Mesenchymal stem cell (in vitro differentiated cells and primary cell): ENCODE measurements at regions not wholly inside any gene's neighbourhood (a gene's known extent, or its start where the extent isn't known, plus 50 kb on each side); places are given as distances from the start of the nearest gene placed in this dataset.

ENCODE experiments used
- DNase-seq: peaks from one replicate; pipeline ENCODE4 v3.0.0-alpha.2; 2013
- H2AFZ ChIP-seq: one replicate; pipeline ENCODE4 v1.6.1; 2013; ENCODE audit warnings: low read depth, mild to moderate bottlenecking, control low read depth, inconsistent platforms, low read length, moderate library complexity
- H2AK5ac ChIP-seq: 2 replicates; pipeline ENCODE4 v1.6.1; 2013; ENCODE audit warnings: low read length, moderate library complexity, mild to moderate bottlenecking, inconsistent platforms; ENCODE audit not compliant: severe bottlenecking
- H2BK120ac ChIP-seq: one replicate; pipeline ENCODE4 v1.6.1; 2013; ENCODE audit warnings: low read depth, mild to moderate bottlenecking, inconsistent platforms, low read length, moderate library complexity
- H2BK12ac ChIP-seq, 2 experiments: one replicate each; pipeline ENCODE4 v1.6.1; 2013; ENCODE audit warnings: inconsistent platforms in 2 of 2, low read length in 2 of 2, mild to moderate bottlenecking in 2 of 2, moderate library complexity in 2 of 2, control low read depth in 1 of 2
- H2BK15ac ChIP-seq: one replicate; pipeline ENCODE4 v1.6.1; 2013; ENCODE audit warnings: mild to moderate bottlenecking, low read depth, inconsistent platforms; ENCODE audit not compliant: poor library complexity, severe bottlenecking
- H2BK5ac ChIP-seq: 2 replicates; pipeline ENCODE4 v1.6.1; 2013; ENCODE audit warnings: low read depth, mild to moderate bottlenecking, low read length, control low read depth, inconsistent platforms; ENCODE audit not compliant: poor library complexity, severe bottlenecking
- H3K14ac ChIP-seq, 2 experiments: one replicate each; pipeline ENCODE4 v1.6.1; 2013; ENCODE audit warnings: inconsistent platforms in 2 of 2, low read length in 2 of 2, control low read depth in 1 of 2, mild to moderate bottlenecking in 1 of 2, moderate library complexity in 1 of 2
- H3K18ac ChIP-seq, 2 experiments: one replicate each; pipeline ENCODE4 v1.6.1; 2013; ENCODE audit warnings: inconsistent platforms in 2 of 2, low read length in 2 of 2, control low read depth in 1 of 2, low read depth in 1 of 2, mild to moderate bottlenecking in 1 of 2
- H3K23ac ChIP-seq, 2 experiments: one replicate each; pipeline ENCODE4 v1.6.1; 2013; ENCODE audit warnings: inconsistent platforms in 2 of 2, low read length in 2 of 2, mild to moderate bottlenecking in 2 of 2, moderate library complexity in 2 of 2, control low read depth in 1 of 2
- H3K27ac ChIP-seq: 2 replicates; pipeline ENCODE4 v1.5.1; 2013; ENCODE audit warnings: mild to moderate bottlenecking, moderate library complexity, low read length, control low read depth, inconsistent platforms; ENCODE audit not compliant: poor library complexity, severe bottlenecking
- H3K27me3 ChIP-seq, 2 experiments: 2 replicates each; pipeline versions ENCODE4 v1.6.1 to v1.7.0; 2013; ENCODE audit warnings: low read length in 2 of 2, mild to moderate bottlenecking in 2 of 2, moderate library complexity in 2 of 2, control low read depth in 1 of 2, inconsistent platforms in 1 of 2; ENCODE audit not compliant: control insufficient read depth in 1 of 2, insufficient read depth in 1 of 2
- H3K36me3 ChIP-seq, 2 experiments: 2 replicates each; pipeline versions ENCODE4 v1.6.1 to v1.7.0; 2013; ENCODE audit warnings: low read length in 2 of 2, control low read depth in 1 of 2, inconsistent platforms in 1 of 2, low read depth in 1 of 2, mild to moderate bottlenecking in 1 of 2; ENCODE audit not compliant: insufficient read depth in 2 of 2, control insufficient read depth in 1 of 2
- H3K4ac ChIP-seq, 2 experiments: one replicate each; pipeline ENCODE4 v1.6.1; 2013; ENCODE audit warnings: inconsistent platforms in 2 of 2, low read length in 2 of 2, mild to moderate bottlenecking in 2 of 2, moderate library complexity in 2 of 2, control low read depth in 1 of 2, low read depth in 1 of 2
- H3K4me1 ChIP-seq: 2 replicates; pipeline ENCODE4 v1.6.1; 2013; ENCODE audit warnings: low read depth, low read length, control low read depth; ENCODE audit not compliant: control insufficient read depth, insufficient read depth
- H3K4me2 ChIP-seq: 2 replicates; pipeline ENCODE4 v1.6.1; 2013; ENCODE audit warnings: low read length, mild to moderate bottlenecking, inconsistent platforms; ENCODE audit not compliant: poor library complexity, severe bottlenecking
- H3K4me3 ChIP-seq, 2 experiments: 2 replicates each; pipeline versions ENCODE4 v1.5.1 to v1.7.0; 2013; ENCODE audit warnings: low read length in 2 of 2, mild to moderate bottlenecking in 2 of 2, control low read depth in 1 of 2, low read depth in 1 of 2; ENCODE audit not compliant: insufficient read depth in 1 of 2
- H3K79me1 ChIP-seq: replicated peaks from 2 replicates; pipeline ENCODE4 v1.6.1; 2013; ENCODE audit warnings: mild to moderate bottlenecking, control low read depth, low read length, inconsistent platforms; ENCODE audit not compliant: poor library complexity, severe bottlenecking
- H3K9ac ChIP-seq: 2 replicates; pipeline ENCODE4 v1.7.0; 2013; ENCODE audit warnings: mild to moderate bottlenecking, low read length, moderate library complexity
- H3K9me3 ChIP-seq: 2 replicates; pipeline ENCODE4 v1.7.0; 2013; ENCODE audit warnings: mild to moderate bottlenecking, low read length; ENCODE audit not compliant: control insufficient read depth
- H4K8ac ChIP-seq: one replicate; pipeline ENCODE4 v1.6.1; 2013; ENCODE audit warnings: inconsistent platforms, mild to moderate bottlenecking, low read length, moderate library complexity
- H4K91ac ChIP-seq: one replicate; pipeline ENCODE4 v1.6.1; 2013; ENCODE audit warnings: mild to moderate bottlenecking, low read length, inconsistent platforms
- WGBS: methylation state at CpG from one replicate; pipeline ENCODE4 v1.1.7; 2013; ENCODE audit warnings: mixed read lengths; 5-methylcytosine and 5-hydroxymethylcytosine counted together

- 96% methylated on average over 1 of the region's 1 CpG for WGBS
- no peak overlapping the region for H3K4me3 ChIP-seq
- no peaks in the 10 kb centered on the region for H3K79me1 ChIP-seq
- H3K23ac ChIP-seq, result no peak overlapping the region
- peak overlapping the region in 1 of 2 experiments; percentile 56 for H3K18ac ChIP-seq
- no peak overlapping the region for H3K14ac ChIP-seq
- no peak overlapping the region for H2AFZ ChIP-seq
- no peak overlapping the region for H4K91ac ChIP-seq
- peak overlapping the region in 1 of 2 experiments; percentile 25 for H2BK12ac ChIP-seq
- H3K9me3 ChIP-seq, result no peaks in the 10 kb centered on the region
- no peak overlapping the region for H4K8ac ChIP-seq
- H3K36me3 ChIP-seq, result no peaks in the 10 kb centered on the region
- H3K27me3 ChIP-seq, result no peaks in the 10 kb centered on the region
- H2AK5ac ChIP-seq, result no peak overlapping the region
- no peak overlapping the region for H2BK5ac ChIP-seq
- no peak overlapping the region for H3K4me2 ChIP-seq
- no peak overlapping the region for H2BK15ac ChIP-seq
- H3K9ac ChIP-seq, result no peak overlapping the region
- no peak overlapping the region for H3K27ac ChIP-seq
- DNase-seq, result no peak
- no peak overlapping the region for H2BK120ac ChIP-seq
- no peak overlapping the region for H3K4ac ChIP-seq
- no peaks in the 10 kb centered on the region for H3K4me1 ChIP-seq
Measured at GRCh38 chr2:21467280-21467818, 343.6 kb downstream of the TDRD15 start.

- Histone ChIP-seq H2BK5ac (no peak overlapping the region), H2BK120ac (no peak overlapping the region), H2AK5ac (no peak overlapping the region), H3K23ac (no peak overlapping the region), H3K4ac (no peak overlapping the region), H3K79me1 (no peaks in the 10 kb centered on the region), H3K14ac (no peak overlapping the region), H3K36me3 (no peaks in the 10 kb centered on the region), H3K27ac (no peak overlapping the region), H3K9me3 (no peaks in the 10 kb centered on the region), H3K4me1 (no peaks in the 10 kb centered on the region), H2BK15ac (no peak overlapping the region), H3K9ac (no peak overlapping the region), H3K4me3 (no peak overlapping the region), H4K91ac (no peak overlapping the region), H4K8ac (no peak overlapping the region), H3K18ac (peak overlapping the region in 1 of 2 experiments; percentile 56), H3K4me2 (no peak overlapping the region), H2AFZ (no peak overlapping the region), H3K27me3 (no peaks in the 10 kb centered on the region), H2BK12ac (peak overlapping the region; percentile 25 to 31)
- DNase-seq, result peak; percentile 58
- WGBS, result 60% methylated on average over 2 of the region's 2 CpGs
Measured at GRCh38 chr2:21467910-21468309, 344.1 kb downstream of the TDRD15 start.

DNA sequence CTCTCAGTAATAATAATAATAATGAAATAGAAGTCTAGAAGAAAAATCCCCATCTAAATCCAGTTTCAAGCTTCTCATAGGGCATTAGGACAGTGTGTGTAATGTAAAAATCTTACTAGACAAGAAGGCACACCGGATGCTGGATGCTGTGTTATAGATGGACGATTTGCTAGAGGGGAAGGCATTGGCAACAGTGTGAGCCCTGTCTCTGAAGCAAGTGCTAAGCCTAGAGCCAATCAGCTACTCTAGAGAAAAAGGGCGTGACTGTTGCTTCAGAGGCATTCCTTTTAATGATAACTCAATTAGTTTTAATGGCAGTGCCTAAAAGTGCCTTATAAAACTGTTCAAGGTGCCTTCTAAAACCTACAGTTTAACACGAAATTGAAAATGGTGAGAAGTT, 344.9 kb downstream of the TDRD15 start:
- no peak overlapping the region for H3K18ac ChIP-seq
- no peak overlapping the region for H3K23ac ChIP-seq
- 93% methylated on average over 4 of the region's 4 CpGs for WGBS
- H2BK12ac ChIP-seq, result no peak overlapping the region
- H3K79me1 ChIP-seq, result no peaks in the 10 kb centered on the region
- no peak overlapping the region for H2AK5ac ChIP-seq
- H2BK120ac ChIP-seq, result no peak overlapping the region
- H3K4me3 ChIP-seq, result no peak overlapping the region
- no peak overlapping the region for H2BK5ac ChIP-seq
- H2AFZ ChIP-seq, result no peak overlapping the region
- no peak overlapping the region for H3K4ac ChIP-seq
- no peak overlapping the region for H2BK15ac ChIP-seq
- peak overlapping the region in 1 of 2 experiments; percentile 9 for H3K14ac ChIP-seq
- H3K36me3 ChIP-seq, result no peaks in the 10 kb centered on the region
- no peak for DNase-seq
- no peaks in the 10 kb centered on the region for H3K9me3 ChIP-seq
- no peaks in the 10 kb centered on the region for H3K27me3 ChIP-seq
- peak overlapping the region; percentile 44 for H4K91ac ChIP-seq
- H3K9ac ChIP-seq, result no peak overlapping the region
- H3K27ac ChIP-seq, result no peak overlapping the region
- no peak overlapping the region for H3K4me2 ChIP-seq
- no peaks in the 10 kb centered on the region for H3K4me1 ChIP-seq
- H4K8ac ChIP-seq, result no peak overlapping the region

GRCh38 chr2:21469158-21469557, 345.4 kb downstream of the TDRD15 start:
- H3K9ac ChIP-seq, result no peak overlapping the region
- H3K18ac ChIP-seq, result peak overlapping the region in 1 of 2 experiments; percentile 74
- no peaks in the 10 kb centered on the region for H3K4me1 ChIP-seq
- H3K27ac ChIP-seq, result no peak overlapping the region
- H2BK120ac ChIP-seq, result no peak overlapping the region
- no peak overlapping the region for H3K4me2 ChIP-seq
- no peak overlapping the region for H3K4ac ChIP-seq
- no peak overlapping the region for H4K91ac ChIP-seq
- peak overlapping the region in 1 of 2 experiments; percentile 66 for H2BK12ac ChIP-seq
- H3K14ac ChIP-seq, result peak overlapping the region in 1 of 2 experiments; percentile 9
- no peaks in the 10 kb centered on the region for H3K36me3 ChIP-seq
- no peaks in the 10 kb centered on the region for H3K79me1 ChIP-seq
- no peak overlapping the region for H2BK5ac ChIP-seq
- WGBS, result 100% methylated on average over 1 of the region's 2 CpGs
- no peak overlapping the region for H4K8ac ChIP-seq
- DNase-seq, result peak; percentile 43
- no peak overlapping the region for H2AK5ac ChIP-seq
- H3K9me3 ChIP-seq, result no peaks in the 10 kb centered on the region
- no peak overlapping the region for H2BK15ac ChIP-seq
- H3K27me3 ChIP-seq, result no peaks in the 10 kb centered on the region
- no peak overlapping the region for H3K4me3 ChIP-seq
- no peak overlapping the region for H3K23ac ChIP-seq
- H2AFZ ChIP-seq, result no peak overlapping the region
